Astrocyte (in vitro differentiated cells and primary cell): ENCODE measurements at regions not wholly inside any gene's neighbourhood (a gene's known extent, or its start where the extent isn't known, plus 50 kb on each side); places are given as distances from the start of the nearest gene placed in this dataset.

Experiments
- DNase-seq: peaks from one replicate; pipeline ENCODE4 v3.0.0-alpha.2; 2010; ENCODE audit warnings: low read depth
- FAIRE-seq: peaks from 2 replicates; lab custom pipeline; 2011; peaks lifted over from hg19 to GRCh38; lab: Jason Lieb, UNC
- H2AFZ ChIP-seq: 2 replicates; pipeline ENCODE4 v1.6.0; 2012; ENCODE audit warnings: low read depth, low read length, inconsistent platforms
- H3K27ac ChIP-seq: 2 replicates; pipeline ENCODE4 v1.5.1; 2011; ENCODE audit warnings: low read depth, low read length, inconsistent platforms
- H3K27me3 ChIP-seq: 2 replicates; pipeline ENCODE4 v1.6.0; 2011; ENCODE audit warnings: low read length, inconsistent platforms; ENCODE audit not compliant: insufficient read depth
- H3K36me3 ChIP-seq: 2 replicates; pipeline ENCODE4 v1.5.1; 2011; ENCODE audit warnings: low read length, inconsistent platforms; ENCODE audit not compliant: insufficient read depth
- H3K4me1 ChIP-seq: 2 replicates; pipeline ENCODE4 v1.5.1; 2011; ENCODE audit warnings: low read length, inconsistent platforms; ENCODE audit not compliant: insufficient read depth
- H3K4me2 ChIP-seq: 2 replicates; pipeline ENCODE4 v1.6.0; 2012; ENCODE audit warnings: low read length, inconsistent platforms
- H3K4me3 ChIP-seq: 2 replicates; pipeline ENCODE4 v1.5.1; 2011; ENCODE audit warnings: low read depth, mild to moderate bottlenecking, low read length, inconsistent platforms; ENCODE audit not compliant: insufficient read depth
- H3K79me2 ChIP-seq: 2 replicates; pipeline ENCODE4 v1.6.0; 2012; ENCODE audit warnings: mild to moderate bottlenecking, low read length, inconsistent platforms; ENCODE audit not compliant: insufficient read depth
- H3K9ac ChIP-seq: 2 replicates; pipeline ENCODE4 v1.6.0; 2012; ENCODE audit warnings: mild to moderate bottlenecking, low read length, inconsistent platforms
- H3K9me3 ChIP-seq: 2 replicates; pipeline ENCODE4 v1.5.1; 2012; ENCODE audit warnings: low read depth, mild to moderate bottlenecking, low read length, inconsistent platforms; ENCODE audit not compliant: insufficient read depth
- H4K20me1 ChIP-seq: 2 replicates; pipeline ENCODE4 v1.6.0; 2012; ENCODE audit warnings: low read length, inconsistent platforms; ENCODE audit not compliant: insufficient read depth
- H3K27ac Mint-ChIP-seq: one replicate; pipeline ENCODE4 v1.8.0; 2021; ENCODE audit warnings: mild to moderate bottlenecking, mixed read lengths; ENCODE audit not compliant: unreplicated experiment
- H3K27me3 Mint-ChIP-seq: one replicate; pipeline ENCODE4 v1.8.0; 2021; ENCODE audit warnings: low read depth, mixed read lengths; ENCODE audit not compliant: unreplicated experiment
- H3K36me3 Mint-ChIP-seq: one replicate; pipeline ENCODE4 v1.8.0; 2021; ENCODE audit warnings: low read depth, mixed read lengths; ENCODE audit not compliant: unreplicated experiment
- H3K4me1 Mint-ChIP-seq: one replicate; pipeline ENCODE4 v1.8.0; 2021; ENCODE audit warnings: low read depth, mixed read lengths; ENCODE audit not compliant: unreplicated experiment
- H3K4me3 Mint-ChIP-seq: one replicate; pipeline ENCODE4 v1.8.0; 2021; ENCODE audit warnings: mild to moderate bottlenecking, moderate library complexity, mixed read lengths; ENCODE audit not compliant: unreplicated experiment
- H3K9me3 Mint-ChIP-seq: one replicate; pipeline ENCODE4 v1.8.0; 2021; ENCODE audit warnings: mild to moderate bottlenecking, mixed read lengths; ENCODE audit not compliant: unreplicated experiment
- EZH2 ChIP-seq: IDR thresholded peaks from 2 replicates; pipeline ENCODE4 v1.6.1; 2012; ENCODE audit warnings: mild to moderate bottlenecking, low read length, inconsistent platforms; ENCODE audit not compliant: insufficient read depth
- TF ChIP-seq, protein P1 (sequence below): IDR thresholded peaks from 2 replicates; pipeline ENCODE4 v1.5.1; 2011; ENCODE audit warnings: low read depth, mild to moderate bottlenecking, inconsistent platforms, low read length, moderate library complexity; ENCODE audit not compliant: insufficient read depth

DNA sequence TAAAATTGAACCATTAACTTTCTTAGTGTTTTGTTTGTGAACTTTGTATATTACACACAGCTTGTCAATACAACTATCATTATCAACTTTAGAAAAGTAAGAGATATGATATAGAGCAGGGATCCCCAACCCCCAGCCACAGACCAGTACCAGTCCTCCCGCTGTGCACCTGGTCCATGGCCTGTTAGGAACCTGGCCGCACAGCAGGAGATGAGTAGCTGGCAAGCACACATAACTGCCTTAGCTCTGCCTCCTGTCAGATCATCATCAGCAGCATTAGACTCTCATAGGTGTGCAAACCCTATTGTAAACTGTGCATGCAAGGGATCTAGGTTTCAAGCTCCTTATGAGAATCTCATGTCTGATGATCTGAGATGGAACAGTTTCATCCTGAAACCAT, 491.0 kb upstream of the NXPH2 start:
- no peaks in the 10 kb centered on the region for H3K36me3 Mint-ChIP-seq
- no peaks in the 10 kb centered on the region for H3K27me3 Mint-ChIP-seq
- Histone ChIP-seq H3K4me3 (no peak overlapping the region), H3K79me2 (no peaks in the 10 kb centered on the region), H3K36me3 (no peaks in the 10 kb centered on the region), H3K9ac (no peak overlapping the region), H2AFZ (no peak overlapping the region), H3K4me2 (no peak overlapping the region), H4K20me1 (no peaks in the 10 kb centered on the region), H3K27me3 (no peaks in the 10 kb centered on the region), H3K9me3 (peaks cover 2% of the 10 kb centered on the region), H3K4me1 (no peaks in the 10 kb centered on the region), H3K27ac (no peak overlapping the region)
- DNase-seq: no peak
- H3K9me3 Mint-ChIP-seq: peaks cover 1% of the 10 kb centered on the region
- H3K4me3 Mint-ChIP-seq: no peak overlapping the region
- no peak for TF ChIP-seq EZH2
- TF ChIP-seq, protein P1, sequence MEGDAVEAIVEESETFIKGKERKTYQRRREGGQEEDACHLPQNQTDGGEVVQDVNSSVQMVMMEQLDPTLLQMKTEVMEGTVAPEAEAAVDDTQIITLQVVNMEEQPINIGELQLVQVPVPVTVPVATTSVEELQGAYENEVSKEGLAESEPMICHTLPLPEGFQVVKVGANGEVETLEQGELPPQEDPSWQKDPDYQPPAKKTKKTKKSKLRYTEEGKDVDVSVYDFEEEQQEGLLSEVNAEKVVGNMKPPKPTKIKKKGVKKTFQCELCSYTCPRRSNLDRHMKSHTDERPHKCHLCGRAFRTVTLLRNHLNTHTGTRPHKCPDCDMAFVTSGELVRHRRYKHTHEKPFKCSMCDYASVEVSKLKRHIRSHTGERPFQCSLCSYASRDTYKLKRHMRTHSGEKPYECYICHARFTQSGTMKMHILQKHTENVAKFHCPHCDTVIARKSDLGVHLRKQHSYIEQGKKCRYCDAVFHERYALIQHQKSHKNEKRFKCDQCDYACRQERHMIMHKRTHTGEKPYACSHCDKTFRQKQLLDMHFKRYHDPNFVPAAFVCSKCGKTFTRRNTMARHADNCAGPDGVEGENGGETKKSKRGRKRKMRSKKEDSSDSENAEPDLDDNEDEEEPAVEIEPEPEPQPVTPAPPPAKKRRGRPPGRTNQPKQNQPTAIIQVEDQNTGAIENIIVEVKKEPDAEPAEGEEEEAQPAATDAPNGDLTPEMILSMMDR: no peak
- H3K27ac Mint-ChIP-seq: no peak overlapping the region
- FAIRE-seq: no peak
- H3K4me1 Mint-ChIP-seq: no peaks in the 10 kb centered on the region

- H3K4me2 ChIP-seq: no peak overlapping the region
- H3K4me1 ChIP-seq: no peaks in the 10 kb centered on the region
- H3K27me3 ChIP-seq: no peaks in the 10 kb centered on the region
- FAIRE-seq (no peak), DNase-seq (no peak)
- H3K4me3 ChIP-seq: no peak overlapping the region
- H3K27me3 Mint-ChIP-seq: no peaks in the 10 kb centered on the region
- H3K36me3 ChIP-seq: no peaks in the 10 kb centered on the region
- TF ChIP-seq EZH2: no peak
- TF ChIP-seq, protein P1: no peak
- no peak overlapping the region for H3K27ac ChIP-seq
- H3K27ac Mint-ChIP-seq: no peak overlapping the region
- no peak overlapping the region for H2AFZ ChIP-seq
- no peaks in the 10 kb centered on the region for H3K9me3 ChIP-seq
- no peaks in the 10 kb centered on the region for H3K4me1 Mint-ChIP-seq
- no peaks in the 10 kb centered on the region for H3K36me3 Mint-ChIP-seq
- H3K79me2 ChIP-seq: no peaks in the 10 kb centered on the region
- no peak overlapping the region for H3K4me3 Mint-ChIP-seq
- no peaks in the 10 kb centered on the region for H3K9me3 Mint-ChIP-seq
- no peaks in the 10 kb centered on the region for H4K20me1 ChIP-seq
- H3K9ac ChIP-seq: no peak overlapping the region
These were observed 479.9 kb upstream of the NXPH2 start for GRCh38 chr2:139260052-139260430.

GRCh38 chr2:139259422-139260051, 479.3 kb upstream of the NXPH2 start:
- Histone ChIP-seq H3K9ac (no peak overlapping the region), H3K27me3 (no peaks in the 10 kb centered on the region), H3K4me1 (no peaks in the 10 kb centered on the region), H3K36me3 (no peaks in the 10 kb centered on the region), H2AFZ (no peak overlapping the region), H3K27ac (no peak overlapping the region), H3K4me2 (no peak overlapping the region), H3K4me3 (no peak overlapping the region), H3K9me3 (no peaks in the 10 kb centered on the region), H3K79me2 (no peaks in the 10 kb centered on the region), H4K20me1 (no peaks in the 10 kb centered on the region)
- DNase-seq: no peak
- no peak for TF ChIP-seq EZH2
- TF ChIP-seq, protein P1: no peak
- H3K27me3 Mint-ChIP-seq: no peaks in the 10 kb centered on the region
- no peaks in the 10 kb centered on the region for H3K36me3 Mint-ChIP-seq
- H3K4me3 Mint-ChIP-seq: no peak overlapping the region
- H3K9me3 Mint-ChIP-seq: no peaks in the 10 kb centered on the region
- no peak for FAIRE-seq
- H3K4me1 Mint-ChIP-seq: no peaks in the 10 kb centered on the region
- H3K27ac Mint-ChIP-seq: no peak overlapping the region
